ENCODE measurements at regions not wholly inside any gene's neighbourhood (a gene's known extent, or its start where the extent isn't known, plus 50 kb on each side); places are given as distances from the start of the nearest gene placed in this dataset.

GRCh38 chr6:93701526-93701925 is 282.2 kb upstream of the EPHA7 start:
- TF ChIP-seq CTCF (IDR thresholded peaks at IDR 0.05) (no peak), POLR2A (IDR thresholded peaks at IDR 0.05) (no peak), EP300 (IDR thresholded peaks at IDR 0.05) (no peak)
